ENCODE measurements at regions not wholly inside any gene's neighbourhood (a gene's known extent, or its start where the extent isn't known, plus 50 kb on each side); places are given as distances from the start of the nearest gene placed in this dataset.

DNA sequence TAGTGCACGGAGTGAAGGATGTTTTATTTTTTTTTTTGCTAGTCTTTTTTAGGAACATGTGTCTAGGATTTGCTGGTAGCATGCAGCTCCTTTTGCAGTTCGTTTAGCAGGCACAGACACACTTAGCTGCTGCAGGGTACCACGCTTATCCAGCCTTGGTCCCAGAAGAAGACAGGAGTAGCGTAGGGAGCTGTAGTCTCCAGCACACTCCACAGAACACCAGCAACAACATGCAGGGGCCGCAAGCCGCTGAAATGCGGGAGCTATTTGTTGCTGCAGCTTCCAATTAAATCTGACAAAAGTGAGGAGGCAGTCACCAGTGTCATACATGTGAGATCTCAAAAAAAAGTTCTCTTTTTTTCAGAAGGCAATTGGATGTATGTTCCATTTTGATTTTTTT lies 486.2 kb upstream of the KLF6 start:
- CTCF ChIA-PET, result no interaction called here
- Histone ChIP-seq H3K4me1 (ENCODE audit: control insufficient read depth, extremely low read depth, insufficient read depth, low read length) (peaks cover 6% of the 10 kb centered on the region), H4K20me1 (replicated peaks; ENCODE audit: control insufficient read depth, extremely low read depth, insufficient read depth, low read length) (no peaks in the 10 kb centered on the region), H3K27ac (ENCODE audit: insufficient read depth, low read depth, low read length) (no peak overlapping the region), H3K9ac (replicated peaks; ENCODE audit: extremely low read depth, insufficient read depth, low read length) (no peak overlapping the region), H3K4me3 (replicated peaks in 1 of 3; ENCODE audit: insufficient read depth in 1 of 3, low read depth in 1 of 3, low read length in 3 of 3) (no peak overlapping the region), H2AFZ (ENCODE audit: low read depth, low read length) (no peak overlapping the region), H3K4me2 (ENCODE audit: insufficient read depth, low read length) (no peak overlapping the region), H3K9me1 (replicated peaks; ENCODE audit: control insufficient read depth, extremely low read depth, insufficient read depth, low read length) (no peaks in the 10 kb centered on the region), H3K36me3 (ENCODE audit: control insufficient read depth in 2 of 2, extremely low read depth in 1 of 2, insufficient read depth in 2 of 2, low read length in 2 of 2) (no peaks in the 10 kb centered on the region), H3K79me2 (ENCODE audit: control insufficient read depth, insufficient read depth, low read length) (no peaks in the 10 kb centered on the region), H3K9me3 (replicated peaks; ENCODE audit: control insufficient read depth, insufficient read depth, low read length) (no peaks in the 10 kb centered on the region), H3K27me3 (ENCODE audit: control insufficient read depth in 2 of 2, insufficient read depth in 2 of 2, low read length in 2 of 2) (no peaks in the 10 kb centered on the region)
- TF ChIP-seq MYC (IDR thresholded peaks at IDR 0.05; ENCODE audit: low read depth, low read length) (no peak), CTCF (IDR thresholded peaks at IDR 0.05; ENCODE audit: extremely low read depth in 1 of 2, insufficient read depth in 1 of 2, low read depth in 1 of 2, low read length in 2 of 2) (no peak), POLR2A (IDR thresholded peaks at IDR 0.05; ENCODE audit: low read depth, low read length) (no peak), POLR2AphosphoS5 (IDR thresholded peaks at IDR 0.05; ENCODE audit: insufficient read depth, low read depth, low read length) (no peak), FOS (IDR thresholded peaks at IDR 0.05; ENCODE audit: borderline replicate concordance, insufficient read depth, low read length) (no peak), EZH2 (IDR thresholded peaks at IDR 0.05; ENCODE audit: borderline replicate concordance, low read depth, low read length, severe bottlenecking) (no peak), GATA2 (IDR thresholded peaks at IDR 0.05; ENCODE audit: insufficient read depth, insufficient read length, low read depth, low read length) (no peak), JUN (IDR thresholded peaks at IDR 0.05; ENCODE audit: borderline replicate concordance, insufficient read depth, insufficient read length, low read depth) (no peak)
- TF ChIP-seq, protein P1, sequence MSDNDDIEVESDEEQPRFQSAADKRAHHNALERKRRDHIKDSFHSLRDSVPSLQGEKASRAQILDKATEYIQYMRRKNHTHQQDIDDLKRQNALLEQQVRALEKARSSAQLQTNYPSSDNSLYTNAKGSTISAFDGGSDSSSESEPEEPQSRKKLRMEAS (IDR thresholded peaks at IDR 0.05; ENCODE audit: insufficient read depth, insufficient read length), result no peak
- FAIRE-seq, result no peak
- intact Hi-C loops (cut with micrococcal nuclease), result no loop called here
- DNase-seq (ENCODE audit: low read depth, low spot score), result no peak
- dilution Hi-C loops (cut with MboI; ENCODE audit: extremely low pct_ligation_motif_present, low sequenced_read_pairs), result no loop called here
- POLR2A ChIA-PET, result no interaction called here
- no TSS peak for BruUV-seq (replicated peaks)
